ENCODE measurements at regions not wholly inside any gene's neighbourhood (a gene's known extent, or its start where the extent isn't known, plus 50 kb on each side); places are given as distances from the start of the nearest gene placed in this dataset.
"Not testable (repeated sequence)": the region's sequence is repeated elsewhere in the genome, so short reads cannot be mapped to it uniquely, and the experiment has no call there.

DNA sequence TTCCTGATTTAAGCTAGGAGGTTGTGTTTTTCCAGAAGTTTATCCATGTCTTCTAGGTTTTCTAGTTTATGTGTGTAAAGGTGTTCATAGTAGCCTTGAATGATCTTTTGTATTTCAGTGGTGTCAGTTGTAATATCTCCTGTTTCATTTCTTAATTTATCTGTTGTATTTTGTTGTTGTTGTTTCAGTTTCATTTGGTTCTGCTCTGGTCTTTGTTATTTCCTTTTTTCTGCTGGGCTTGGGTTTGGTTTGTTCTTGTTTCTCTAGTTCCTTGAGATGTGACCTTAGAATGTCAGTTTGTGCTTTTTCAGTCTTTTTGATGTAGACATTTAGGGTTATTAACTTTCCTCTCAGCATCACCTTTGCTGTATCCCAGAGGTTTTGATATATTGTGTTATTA lies 62.8 kb downstream of the SCP2D1 start:
- DNase-seq: not testable (repeated sequence)

DNA sequence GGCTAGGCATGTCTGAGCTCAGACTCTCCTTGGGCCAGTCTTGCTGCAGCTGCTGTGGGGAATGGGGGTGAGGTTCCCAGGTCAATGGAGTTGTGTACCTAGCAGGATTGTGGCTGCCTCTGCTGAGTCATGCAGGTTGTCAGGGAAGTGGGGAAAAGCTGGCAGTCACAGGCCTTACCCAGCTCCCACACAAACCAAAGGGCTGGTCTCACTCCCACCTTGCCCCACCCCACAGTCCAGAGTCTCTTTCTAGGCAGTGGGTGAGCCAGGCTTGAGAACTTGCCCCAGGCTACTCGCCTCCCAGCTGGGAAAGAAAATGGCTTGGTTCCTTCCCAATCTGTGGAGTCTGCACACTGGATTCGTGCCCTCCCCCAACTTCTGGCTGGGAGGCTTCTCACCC lies 65.7 kb downstream of the SCP2D1 start:
- no peak for DNase-seq

- no peak for DNase-seq
Observed at GRCh38 chr20:18886756-18887155, 73.2 kb downstream of the SCP2D1 start.

GRCh38 chr20:18901980-18902737 lies 88.6 kb downstream of the SCP2D1 start:
- DNase-seq: no peak

GRCh38 chr20:18904192-18904591 lies 90.6 kb downstream of the SCP2D1 start:
- no peak for DNase-seq

DNA sequence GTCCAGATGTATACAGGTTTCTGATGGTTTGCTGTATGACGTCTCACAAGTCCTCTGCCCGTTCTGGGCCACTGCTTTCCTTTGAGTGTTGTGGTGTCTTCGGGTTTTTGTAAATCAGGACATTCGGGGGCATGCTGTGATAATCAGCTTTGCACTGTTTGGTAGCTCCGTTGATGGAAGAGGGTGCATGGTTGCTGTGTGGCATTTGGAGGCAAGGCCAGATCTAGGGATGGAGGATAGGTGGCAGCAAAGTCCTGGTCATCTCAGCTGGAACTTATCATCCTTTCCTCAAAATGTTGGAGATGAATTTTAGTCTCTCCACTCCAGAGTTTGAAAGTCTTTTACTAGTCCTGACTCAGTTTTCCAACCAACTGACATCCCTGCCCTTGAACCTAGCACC lies 91.0 kb downstream of the SCP2D1 start:
- DNase-seq: no peak

GRCh38 chr20:18906046-18906445 lies 92.5 kb downstream of the SCP2D1 start:
- DNase-seq: no peak

- DNase-seq: no peak
Observed at GRCh38 chr20:18907353-18907752, 93.8 kb downstream of the SCP2D1 start.

DNA sequence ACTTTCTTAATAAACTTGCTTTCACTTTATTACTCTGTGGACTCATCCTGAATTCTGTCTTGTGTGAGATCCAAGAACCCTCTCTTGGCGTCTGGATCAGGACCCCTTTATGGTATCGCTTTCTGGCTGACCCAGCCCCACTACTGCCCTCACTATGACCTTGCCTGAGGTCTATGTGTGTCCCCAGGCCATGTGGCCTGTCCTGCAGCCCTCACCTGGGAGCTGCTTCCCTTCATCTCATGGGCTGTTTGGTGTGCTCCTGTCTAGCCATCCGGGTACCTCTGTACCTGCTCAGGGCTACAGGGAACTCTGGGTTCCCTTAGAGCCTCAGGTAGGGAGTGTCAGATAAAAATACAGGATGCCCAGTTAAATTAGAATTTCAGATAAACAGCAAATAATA lies 94.5 kb downstream of the SCP2D1 start:
- no peak for DNase-seq

- no peak for DNase-seq
Observed at GRCh38 chr20:18909254-18909653, 95.7 kb downstream of the SCP2D1 start.

DNA sequence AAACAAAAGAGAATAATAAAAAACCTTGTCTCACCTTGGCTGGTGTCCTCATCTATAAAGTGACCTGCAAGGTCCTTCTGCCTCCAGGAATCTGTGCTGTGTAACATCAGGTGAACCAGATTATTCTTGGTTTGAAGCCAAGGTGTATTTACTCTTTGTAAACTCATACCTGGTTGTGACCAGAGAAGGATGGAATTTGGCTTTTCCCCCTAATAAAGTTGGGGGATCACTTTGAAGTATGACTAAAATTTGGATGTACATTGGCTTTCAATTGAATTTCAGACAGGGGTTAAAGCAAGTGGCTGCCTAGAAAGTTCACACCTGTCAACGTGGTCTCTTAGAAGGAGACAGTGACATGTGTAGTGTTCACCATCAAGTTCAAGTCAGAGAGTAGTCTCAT lies 100.1 kb downstream of the SCP2D1 start:
- no peak for DNase-seq

GRCh38 chr20:18914796-18915195 lies 101.2 kb downstream of the SCP2D1 start:
- DNase-seq: no peak

DNA sequence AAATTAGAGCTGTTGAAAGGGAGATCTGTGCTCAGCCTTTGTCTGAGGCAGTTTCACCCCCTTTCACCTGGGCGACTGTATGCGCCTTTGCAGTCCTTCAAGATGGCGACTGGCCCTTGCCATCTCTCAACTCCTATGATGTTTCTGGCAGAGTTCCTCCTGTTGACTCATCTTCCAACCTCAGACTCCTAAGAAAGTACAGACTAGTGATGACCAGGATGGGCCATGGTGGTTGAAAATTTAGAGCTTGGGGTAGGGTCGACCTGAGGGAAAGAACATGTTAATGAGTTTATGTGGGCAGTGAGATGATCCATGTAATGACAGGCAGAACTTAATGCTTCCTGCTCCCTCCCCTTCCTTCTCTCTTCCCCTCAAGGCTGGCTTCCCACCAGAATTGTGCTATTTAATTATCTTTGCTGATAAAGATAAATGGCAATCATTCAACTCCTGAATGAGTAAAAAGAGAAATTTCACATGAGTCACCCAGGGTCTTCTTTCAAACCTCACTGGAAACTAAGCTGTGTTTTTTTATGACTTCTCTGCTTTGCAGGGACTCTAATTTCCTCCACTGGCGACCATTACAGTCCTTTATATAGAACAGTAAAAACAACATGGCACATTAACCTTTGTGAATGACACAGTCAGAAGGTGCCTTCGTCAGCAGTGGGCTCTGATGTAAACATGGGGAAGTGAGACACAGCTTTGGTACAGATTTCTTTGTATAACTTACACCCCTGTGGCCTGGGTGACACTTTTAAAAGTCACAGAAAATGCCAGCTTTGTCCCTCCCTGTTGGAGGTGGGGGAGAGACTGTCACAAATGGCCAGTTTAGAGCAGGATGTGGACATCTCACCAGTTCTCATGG lies 103.5 kb downstream of the SCP2D1 start:
- DNase-seq: no peak

DNA sequence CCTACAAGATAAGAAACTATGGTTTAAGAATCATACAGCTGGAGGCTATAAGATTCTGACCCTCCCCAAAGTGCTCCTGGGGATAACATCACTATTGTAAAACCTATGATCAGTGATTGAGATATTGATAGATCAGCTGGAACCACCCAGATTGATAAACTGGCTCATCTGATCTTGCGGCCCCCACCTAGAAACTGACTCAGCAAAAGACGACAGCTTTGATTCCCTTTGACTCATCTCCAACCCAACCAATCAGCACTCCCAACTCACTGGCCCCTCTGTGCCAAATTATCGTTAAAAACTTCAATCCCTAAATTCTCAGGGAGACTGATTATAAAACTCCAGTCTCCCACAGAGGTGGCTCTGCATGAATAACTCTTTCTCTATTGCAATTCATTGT lies 106.4 kb downstream of the SCP2D1 start:
- DNase-seq: no peak

DNA sequence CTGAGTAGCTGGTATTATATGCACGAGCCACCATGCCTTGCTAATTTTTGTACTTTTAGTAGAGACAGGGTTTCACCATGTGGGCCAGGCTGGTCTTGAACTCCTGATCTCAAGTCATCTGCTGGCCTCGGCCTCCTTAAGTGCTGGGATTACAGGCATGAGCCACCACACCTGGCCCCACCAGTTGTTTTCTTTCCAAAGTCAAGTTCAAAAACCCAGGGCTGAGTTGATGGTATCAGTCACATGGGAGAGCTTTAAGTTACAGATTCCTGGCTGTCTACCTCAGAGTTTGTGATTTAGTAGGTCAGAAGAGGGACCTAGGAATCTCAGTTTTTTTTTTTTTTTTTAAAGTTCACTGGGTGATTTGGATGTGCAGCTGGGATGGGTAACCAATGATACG lies 107.7 kb downstream of the SCP2D1 start:
- no peak for DNase-seq

- no peak for DNase-seq
Observed at GRCh38 chr20:18922251-18922650, 108.7 kb downstream of the SCP2D1 start.

DNA sequence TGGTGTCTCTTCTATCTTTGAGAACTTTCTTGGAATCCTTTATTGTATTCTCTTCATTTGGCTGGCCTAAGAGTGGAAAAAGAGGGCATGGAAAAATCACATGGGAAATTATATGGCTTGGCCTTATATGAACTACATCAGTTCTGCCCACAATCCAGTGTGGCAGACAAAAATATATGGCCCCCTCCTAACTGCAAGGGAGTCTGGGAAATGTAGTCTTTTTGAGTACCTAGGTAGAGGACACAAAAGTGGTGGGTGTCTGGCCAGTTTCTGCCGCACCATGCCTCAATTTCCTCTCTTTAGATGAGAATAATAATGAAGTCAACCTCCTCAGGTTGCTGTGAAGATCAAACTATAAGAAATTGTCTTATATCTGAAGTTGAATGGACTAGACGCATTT lies 109.3 kb downstream of the SCP2D1 start:
- no peak for DNase-seq

- no peak for DNase-seq
Observed at GRCh38 chr20:18926965-18927364, 113.4 kb downstream of the SCP2D1 start.

DNA sequence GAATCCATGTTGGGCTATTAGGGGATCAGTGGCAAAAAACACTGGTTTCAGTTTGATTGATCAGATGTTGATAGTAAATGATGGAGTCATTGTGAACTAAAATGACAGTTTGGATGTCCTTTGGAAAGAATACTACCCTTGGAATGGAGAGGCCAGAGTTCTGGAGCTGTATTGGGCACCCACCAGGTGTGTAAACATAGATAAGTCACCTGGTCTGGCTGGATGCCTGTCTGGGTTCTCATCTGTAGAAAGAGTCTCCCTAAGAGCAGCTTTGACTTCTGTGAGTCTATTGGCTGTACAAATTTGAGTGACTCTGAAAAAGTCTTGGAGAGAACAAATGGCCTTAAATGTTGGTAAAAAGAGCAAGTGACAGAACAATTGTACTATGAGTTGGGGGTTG lies 115.0 kb downstream of the SCP2D1 start:
- no peak for DNase-seq

- DNase-seq: no peak
Observed at GRCh38 chr20:18929800-18930199, 116.2 kb downstream of the SCP2D1 start.

DNA sequence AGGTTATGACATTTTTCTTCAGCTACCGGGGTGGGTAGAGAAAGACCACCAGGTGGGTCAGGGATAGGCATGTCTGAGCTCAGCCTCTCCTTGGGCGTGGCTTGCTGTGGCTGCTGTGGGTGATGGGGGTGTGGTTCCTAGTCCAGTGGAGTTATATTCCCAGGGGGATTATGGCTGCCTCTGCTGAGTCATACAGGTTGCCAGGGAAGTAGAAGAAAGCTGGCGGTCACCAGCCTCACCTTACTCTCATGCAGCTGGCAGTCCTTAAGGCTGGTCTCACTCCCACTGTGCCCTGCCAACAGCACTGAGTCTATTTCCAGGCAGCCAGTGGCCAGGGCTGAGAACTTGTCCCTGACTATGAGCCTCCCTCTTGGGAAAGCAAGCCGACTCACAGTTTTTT lies 130.0 kb downstream of the SCP2D1 start:
- no peak for DNase-seq

- no peak for DNase-seq
Observed at GRCh38 chr20:18956890-18957289, 143.3 kb downstream of the SCP2D1 start.

DNA sequence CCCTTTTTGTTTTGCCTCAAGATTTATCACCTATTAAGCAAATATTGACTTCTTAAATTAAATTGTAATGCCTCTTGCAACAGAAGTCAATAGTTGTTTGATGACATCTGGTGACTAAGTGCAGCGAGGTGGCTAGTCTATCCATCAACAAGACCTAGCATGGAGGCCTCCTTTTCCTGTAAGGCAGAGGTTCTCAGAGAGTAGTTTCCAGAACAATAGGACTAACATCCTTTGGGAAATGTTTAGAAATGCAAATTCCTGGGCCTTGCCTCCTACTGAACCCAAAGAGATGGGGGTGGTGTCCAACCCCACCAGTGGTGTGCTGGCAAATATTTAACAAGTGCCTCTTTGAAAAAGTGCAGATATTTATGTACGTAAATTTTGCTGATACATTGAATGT lies 143.7 kb downstream of the SCP2D1 start:
- no peak for DNase-seq

GRCh38 chr20:18971121-18971520 lies 157.5 kb downstream of the SCP2D1 start:
- no peak for DNase-seq
